Nephron progenitor cell (in vitro differentiated cells): ENCODE measurements at regions not wholly inside any gene's neighbourhood (a gene's known extent, or its start where the extent isn't known, plus 50 kb on each side); places are given as distances from the start of the nearest gene placed in this dataset.

Experiments used
- DNase-seq: peaks from one replicate; pipeline ENCODE4 v3.0.0; 2021
- H3K27ac Mint-ChIP-seq: 2 replicates; pipeline ENCODE4 v1.8.0; 2021; ENCODE audit warnings: mild to moderate bottlenecking, moderate library complexity, mixed read lengths
- H3K27me3 Mint-ChIP-seq: 2 replicates; pipeline ENCODE4 v1.8.0; 2021; ENCODE audit warnings: mild to moderate bottlenecking, low read depth, mixed read lengths; ENCODE audit not compliant: poor library complexity
- H3K36me3 Mint-ChIP-seq: 2 replicates; pipeline ENCODE4 v1.8.0; 2021; ENCODE audit warnings: low read depth, mixed read lengths
- H3K4me1 Mint-ChIP-seq: 2 replicates; pipeline ENCODE4 v1.8.0; 2021; ENCODE audit warnings: mixed read lengths
- H3K4me3 Mint-ChIP-seq: 2 replicates; pipeline ENCODE4 v1.8.0; 2021; ENCODE audit warnings: mild to moderate bottlenecking, moderate library complexity, mixed read lengths
- H3K9me3 Mint-ChIP-seq: 2 replicates; pipeline ENCODE4 v1.8.0; 2021; ENCODE audit warnings: mild to moderate bottlenecking, moderate library complexity, mixed read lengths
- TF ChIP-seq, protein P1 (sequence below): fragments of 200-600 bp; sonication (generic); IDR thresholded peaks from 2 replicates; pipeline ENCODE4 v1.5.0; 2021; ENCODE audit warnings: antibody characterized with exemption

- Mint-ChIP-seq H3K9me3 (peaks cover 19% of the 10 kb centered on the region), H3K27me3 (peaks cover 15% of the 10 kb centered on the region), H3K36me3 (no peaks in the 10 kb centered on the region), H3K4me3 (no peak overlapping the region), H3K27ac (peak overlapping the region; percentile 29), H3K4me1 (peaks cover 24% of the 10 kb centered on the region)
- TF ChIP-seq, protein P1, sequence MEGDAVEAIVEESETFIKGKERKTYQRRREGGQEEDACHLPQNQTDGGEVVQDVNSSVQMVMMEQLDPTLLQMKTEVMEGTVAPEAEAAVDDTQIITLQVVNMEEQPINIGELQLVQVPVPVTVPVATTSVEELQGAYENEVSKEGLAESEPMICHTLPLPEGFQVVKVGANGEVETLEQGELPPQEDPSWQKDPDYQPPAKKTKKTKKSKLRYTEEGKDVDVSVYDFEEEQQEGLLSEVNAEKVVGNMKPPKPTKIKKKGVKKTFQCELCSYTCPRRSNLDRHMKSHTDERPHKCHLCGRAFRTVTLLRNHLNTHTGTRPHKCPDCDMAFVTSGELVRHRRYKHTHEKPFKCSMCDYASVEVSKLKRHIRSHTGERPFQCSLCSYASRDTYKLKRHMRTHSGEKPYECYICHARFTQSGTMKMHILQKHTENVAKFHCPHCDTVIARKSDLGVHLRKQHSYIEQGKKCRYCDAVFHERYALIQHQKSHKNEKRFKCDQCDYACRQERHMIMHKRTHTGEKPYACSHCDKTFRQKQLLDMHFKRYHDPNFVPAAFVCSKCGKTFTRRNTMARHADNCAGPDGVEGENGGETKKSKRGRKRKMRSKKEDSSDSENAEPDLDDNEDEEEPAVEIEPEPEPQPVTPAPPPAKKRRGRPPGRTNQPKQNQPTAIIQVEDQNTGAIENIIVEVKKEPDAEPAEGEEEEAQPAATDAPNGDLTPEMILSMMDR, result no peak
- no peak for DNase-seq
These were observed 191.9 kb upstream of the TSC22D2 start for GRCh38 chr3:150216041-150216811.

- TF ChIP-seq, protein P1, result no peak
- no peaks in the 10 kb centered on the region for H3K36me3 Mint-ChIP-seq
- H3K27ac Mint-ChIP-seq, result peak overlapping the region; percentile 13
- H3K4me3 Mint-ChIP-seq, result no peak overlapping the region
- no peak for DNase-seq
- peaks cover 19% of the 10 kb centered on the region for H3K9me3 Mint-ChIP-seq
- peaks cover 13% of the 10 kb centered on the region for H3K27me3 Mint-ChIP-seq
- peaks cover 24% of the 10 kb centered on the region for H3K4me1 Mint-ChIP-seq
These were observed 192.5 kb upstream of the TSC22D2 start for GRCh38 chr3:150215616-150216015.

DNA sequence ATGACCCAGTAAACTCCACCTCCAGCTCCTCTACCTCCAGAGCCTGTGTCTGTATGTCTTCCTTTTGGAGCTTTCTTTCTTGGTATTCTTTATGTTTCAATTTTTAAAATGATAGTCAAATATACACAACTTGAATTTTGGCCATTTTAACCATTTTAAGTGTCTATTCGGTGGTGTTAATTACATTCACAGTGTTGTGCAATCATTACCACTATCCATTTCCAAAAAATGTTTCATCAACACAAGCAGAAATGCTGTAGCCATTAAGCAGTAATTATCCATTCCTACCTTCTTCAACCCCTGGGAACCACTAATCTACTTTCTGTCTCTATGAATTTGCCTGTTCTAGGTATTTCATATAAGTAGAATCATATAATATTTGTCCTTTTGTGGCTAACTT is 194.5 kb upstream of the TSC22D2 start:
- H3K27me3 Mint-ChIP-seq, result peaks cover 13% of the 10 kb centered on the region

GRCh38 chr3:150210461-150211110 is 197.5 kb upstream of the TSC22D2 start:
- H3K36me3 Mint-ChIP-seq, result peaks cover 3% of the 10 kb centered on the region
- peaks cover 10% of the 10 kb centered on the region for H3K27me3 Mint-ChIP-seq
- TF ChIP-seq, protein P1, result no peak

More for the DNA sequence above, 194.5 kb upstream of the TSC22D2 start:
- Mint-ChIP-seq H3K9me3 (peaks cover 20% of the 10 kb centered on the region), H3K4me3 (no peak overlapping the region), H3K36me3 (peaks cover 3% of the 10 kb centered on the region), H3K27ac (no peak overlapping the region), H3K4me1 (peaks cover 27% of the 10 kb centered on the region)
- no peak for DNase-seq
- TF ChIP-seq, protein P1, result no peak

GRCh38 chr3:150203273-150203672 is 204.8 kb upstream of the TSC22D2 start:
- Mint-ChIP-seq H3K9me3 (no peaks in the 10 kb centered on the region), H3K4me3 (no peak overlapping the region), H3K27me3 (peaks cover under 1% of the 10 kb centered on the region), H3K4me1 (no peaks in the 10 kb centered on the region), H3K36me3 (no peaks in the 10 kb centered on the region), H3K27ac (no peak overlapping the region)
- DNase-seq, result no peak
- TF ChIP-seq, protein P1, result no peak

More at GRCh38 chr3:150210461-150211110, 197.5 kb upstream of the TSC22D2 start:
- H3K9me3 Mint-ChIP-seq, result peaks cover 7% of the 10 kb centered on the region
- H3K4me1 Mint-ChIP-seq, result peaks cover 15% of the 10 kb centered on the region
- DNase-seq, result no peak
- peak overlapping the region; percentile 15 for H3K27ac Mint-ChIP-seq
- H3K4me3 Mint-ChIP-seq, result no peak overlapping the region
